A673 (cell line): ENCODE measurements at regions not wholly inside any gene's neighbourhood (a gene's known extent, or its start where the extent isn't known, plus 50 kb on each side); places are given as distances from the start of the nearest gene placed in this dataset.
"Not testable (repeated sequence)": the region's sequence is repeated elsewhere in the genome, so short reads cannot be mapped to it uniquely, and the experiment has no call there.

Experiments
- BruUV-seq: library from RNA; stranded (reverse); fragments of 400-500 nt; replicated peaks from 2 replicates; lab custom pipeline; 2021; lab: Mats Ljungman, UMichigan
- CTCF ChIA-PET: fragments of 300-600 bp; sonication (Branson Sonifier 250); formaldehyde crosslinking; loops from one replicate; lab custom pipeline; 2022; ENCODE audit warnings: antibody characterized with exemption; lab: Charles Lee
- POLR2A ChIA-PET: fragments of 300-600 bp; sonication (Branson Sonifier 250); formaldehyde crosslinking; loops from one replicate; lab custom pipeline; 2022; ENCODE audit warnings: antibody characterized with exemption; ENCODE audit not compliant: low non-redundant PET; lab: Charles Lee
- DNase-seq: peaks from one replicate; pipeline ENCODE4 v3.0.0-alpha.2; 2015; ENCODE audit warnings: low spot score
- H3K27ac ChIP-seq: fragments of 200-600 bp; sonication (generic); 2 replicates; pipeline ENCODE4 v1.5.1; 2016; ENCODE audit warnings: mixed run types, low read depth, mild to moderate bottlenecking, mixed read lengths, antibody characterized with exemption, low read length; ENCODE audit not compliant: poor library complexity, severe bottlenecking
- H3K27me3 ChIP-seq: fragments of 200-600 bp; sonication (generic); replicated peaks from 2 replicates; pipeline ENCODE4 v1.6.1; 2017; ENCODE audit warnings: mixed run types, low read depth, mild to moderate bottlenecking, mixed read lengths, antibody characterized with exemption, low read length; ENCODE audit not compliant: insufficient read depth, poor library complexity
- H3K36me3 ChIP-seq: fragments of 200-600 bp; sonication (generic); 2 replicates; pipeline ENCODE4 v1.6.1; 2016; ENCODE audit warnings: mixed run types, mild to moderate bottlenecking, mixed read lengths, antibody characterized with exemption, low read length; ENCODE audit not compliant: insufficient read depth, poor library complexity, severe bottlenecking
- H3K4me1 ChIP-seq: fragments of 200-600 bp; sonication (generic); 2 replicates; pipeline ENCODE4 v1.6.1; 2017; ENCODE audit warnings: mixed run types, mild to moderate bottlenecking, mixed read lengths, antibody characterized with exemption, low read length; ENCODE audit not compliant: insufficient read depth, poor library complexity, severe bottlenecking
- H3K4me3 ChIP-seq: fragments of 200-600 bp; sonication (generic); 2 replicates; pipeline ENCODE4 v1.5.1; 2016; ENCODE audit warnings: low read depth, mixed run types, mild to moderate bottlenecking, mixed read lengths, low read length; ENCODE audit not compliant: poor library complexity, severe bottlenecking
- H3K9me3 ChIP-seq: fragments of 200-600 bp; sonication (generic); 2 replicates; pipeline ENCODE4 v1.6.1; 2016; ENCODE audit warnings: mixed run types, low read depth, mild to moderate bottlenecking, mixed read lengths, antibody characterized with exemption, low read length; ENCODE audit not compliant: poor library complexity, severe bottlenecking
- EZH2 ChIP-seq: fragments of 200-600 bp; sonication (generic); IDR thresholded peaks from 2 replicates; pipeline ENCODE4 v1.6.1; 2017; ENCODE audit warnings: borderline replicate concordance, low read depth, mild to moderate bottlenecking, mixed read lengths, antibody characterized with exemption, low read length; ENCODE audit not compliant: poor library complexity, severe bottlenecking
- intact Hi-C: fragments of 100-400 bp; cut with micrococcal nuclease; formaldehyde crosslinking; loops from one replicate; pipeline ENCODE4 v1.10.0; 2022; ENCODE audit not compliant: unreplicated experiment
- TF ChIP-seq, protein P1 (sequence below): fragments of 300-800, 200-600 bp; sonication (generic); conservative IDR thresholded peaks from 2 replicates; pipeline ENCODE4 v1.5.1; 2017; ENCODE audit warnings: low read depth, mild to moderate bottlenecking, antibody characterized with exemption, low read length, moderate library complexity, mixed read lengths

GRCh38 chr5:63022403-63022802 is 443.8 kb downstream of the LRRC70 start:
- Histone ChIP-seq H3K9me3 (peaks cover 5% of the 10 kb centered on the region), H3K4me1 (no peaks in the 10 kb centered on the region), H3K27ac (no peak overlapping the region), H3K27me3 (no peaks in the 10 kb centered on the region), H3K36me3 (no peaks in the 10 kb centered on the region), H3K4me3 (no peak overlapping the region)
- no TSS peak for BruUV-seq
- CTCF ChIA-PET = no interaction called here
- no peak for DNase-seq
- intact Hi-C loops = no loop called here
- POLR2A ChIA-PET = no interaction called here
- TF ChIP-seq, protein P1, sequence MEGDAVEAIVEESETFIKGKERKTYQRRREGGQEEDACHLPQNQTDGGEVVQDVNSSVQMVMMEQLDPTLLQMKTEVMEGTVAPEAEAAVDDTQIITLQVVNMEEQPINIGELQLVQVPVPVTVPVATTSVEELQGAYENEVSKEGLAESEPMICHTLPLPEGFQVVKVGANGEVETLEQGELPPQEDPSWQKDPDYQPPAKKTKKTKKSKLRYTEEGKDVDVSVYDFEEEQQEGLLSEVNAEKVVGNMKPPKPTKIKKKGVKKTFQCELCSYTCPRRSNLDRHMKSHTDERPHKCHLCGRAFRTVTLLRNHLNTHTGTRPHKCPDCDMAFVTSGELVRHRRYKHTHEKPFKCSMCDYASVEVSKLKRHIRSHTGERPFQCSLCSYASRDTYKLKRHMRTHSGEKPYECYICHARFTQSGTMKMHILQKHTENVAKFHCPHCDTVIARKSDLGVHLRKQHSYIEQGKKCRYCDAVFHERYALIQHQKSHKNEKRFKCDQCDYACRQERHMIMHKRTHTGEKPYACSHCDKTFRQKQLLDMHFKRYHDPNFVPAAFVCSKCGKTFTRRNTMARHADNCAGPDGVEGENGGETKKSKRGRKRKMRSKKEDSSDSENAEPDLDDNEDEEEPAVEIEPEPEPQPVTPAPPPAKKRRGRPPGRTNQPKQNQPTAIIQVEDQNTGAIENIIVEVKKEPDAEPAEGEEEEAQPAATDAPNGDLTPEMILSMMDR = no peak
- TF ChIP-seq EZH2 = no peak

- Histone ChIP-seq H3K27me3 (no peaks in the 10 kb centered on the region), H3K4me1 (no peaks in the 10 kb centered on the region), H3K36me3 (no peaks in the 10 kb centered on the region), H3K27ac (no peak overlapping the region), H3K4me3 (no peak overlapping the region), H3K9me3 (no peaks in the 10 kb centered on the region)
- BruUV-seq = no TSS peak
- TF ChIP-seq, protein P1 = no peak
- no peak for TF ChIP-seq EZH2
- ChIA-PET POLR2A (no interaction called here), CTCF (no interaction called here)
- intact Hi-C loops = no loop called here
- DNase-seq = no peak
Observed at GRCh38 chr5:63011158-63011557, 432.5 kb downstream of the LRRC70 start.

GRCh38 chr5:63008195-63008594 is 429.6 kb downstream of the LRRC70 start:
- Histone ChIP-seq H3K4me1 (no peaks in the 10 kb centered on the region), H3K4me3 (no peak overlapping the region), H3K27me3 (no peaks in the 10 kb centered on the region), H3K36me3 (no peaks in the 10 kb centered on the region), H3K27ac (no peak overlapping the region), H3K9me3 (no peaks in the 10 kb centered on the region)
- intact Hi-C loops = no loop called here
- TF ChIP-seq EZH2 = no peak
- TF ChIP-seq, protein P1 = no peak
- no peak for DNase-seq
- POLR2A ChIA-PET = no interaction called here
- CTCF ChIA-PET = no interaction called here
- no TSS peak for BruUV-seq

DNA sequence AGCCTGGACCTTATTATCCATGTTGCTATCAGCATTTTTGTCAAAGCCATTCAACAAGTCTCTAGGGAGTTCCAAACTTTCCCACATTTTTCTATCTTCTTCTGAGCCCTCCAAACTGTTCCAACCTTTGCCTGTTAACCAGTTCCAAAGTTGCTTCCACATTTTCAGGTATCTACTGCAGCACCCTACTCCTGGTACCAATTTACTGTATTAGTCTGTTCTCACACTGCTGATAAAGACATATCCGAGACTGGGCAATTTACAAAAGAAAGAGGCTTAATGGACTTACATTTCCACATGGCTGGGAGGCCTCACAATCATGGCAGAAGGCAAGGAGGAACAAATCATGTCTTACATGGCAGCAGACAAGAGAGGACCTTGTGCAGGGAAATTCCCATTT is 416.2 kb downstream of the LRRC70 start:
- CTCF ChIA-PET, H3K4me1 ChIP-seq, BruUV-seq, H3K36me3 ChIP-seq, intact Hi-C loops, H3K27ac ChIP-seq, POLR2A ChIA-PET, H3K9me3 ChIP-seq, H3K4me3 ChIP-seq, H3K27me3 ChIP-seq, DNase-seq: not testable (repeated sequence)
